ENCODE measurements at regions not wholly inside any gene's neighbourhood (a gene's known extent, or its start where the extent isn't known, plus 50 kb on each side); places are given as distances from the start of the nearest gene placed in this dataset.

DNA sequence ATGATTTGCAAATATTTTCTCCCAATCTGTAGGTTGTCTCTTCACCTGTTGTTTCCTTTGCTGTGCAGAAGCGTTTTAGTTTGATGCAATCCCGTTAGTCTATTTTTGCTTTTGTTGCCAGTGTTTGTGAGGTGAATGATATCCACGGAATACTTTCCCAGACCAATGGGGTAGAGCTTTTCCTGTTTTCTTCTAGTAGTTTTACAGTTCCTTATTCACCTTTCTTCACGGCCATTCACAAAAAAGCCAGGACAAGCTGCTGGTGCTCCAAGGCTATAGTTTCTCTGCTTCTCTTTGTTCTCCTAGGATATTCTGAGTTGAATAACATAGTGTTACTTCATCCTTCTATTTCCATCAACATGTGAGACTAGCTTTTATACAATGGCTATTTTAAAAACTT is 98.7 kb downstream of the UTP18 start:
- POLR2A ChIA-PET: no interaction called here
- SMC1A ChIA-PET (ENCODE audit: uncharacterized antibody, unreplicated experiment): no interaction called here

More for the DNA sequence above, 98.7 kb downstream of the UTP18 start:
- H3K4me3 ChIP-seq: no peak overlapping the region
- H3K4me1 ChIP-seq (ENCODE audit: control insufficient read depth, insufficient read depth, low read length): no peaks in the 10 kb centered on the region
- TF ChIP-seq SREBF2 (IDR thresholded peaks at IDR 0.05; ENCODE audit: low read length): no peak
- TF ChIP-seq, protein P1, sequence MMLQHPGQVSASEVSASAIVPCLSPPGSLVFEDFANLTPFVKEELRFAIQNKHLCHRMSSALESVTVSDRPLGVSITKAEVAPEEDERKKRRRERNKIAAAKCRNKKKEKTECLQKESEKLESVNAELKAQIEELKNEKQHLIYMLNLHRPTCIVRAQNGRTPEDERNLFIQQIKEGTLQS (IDR thresholded peaks at IDR 0.05; ENCODE audit: borderline replicate concordance, extremely low read depth, low read depth, low read length): no peak
- TF ChIP-seq, protein P2, sequence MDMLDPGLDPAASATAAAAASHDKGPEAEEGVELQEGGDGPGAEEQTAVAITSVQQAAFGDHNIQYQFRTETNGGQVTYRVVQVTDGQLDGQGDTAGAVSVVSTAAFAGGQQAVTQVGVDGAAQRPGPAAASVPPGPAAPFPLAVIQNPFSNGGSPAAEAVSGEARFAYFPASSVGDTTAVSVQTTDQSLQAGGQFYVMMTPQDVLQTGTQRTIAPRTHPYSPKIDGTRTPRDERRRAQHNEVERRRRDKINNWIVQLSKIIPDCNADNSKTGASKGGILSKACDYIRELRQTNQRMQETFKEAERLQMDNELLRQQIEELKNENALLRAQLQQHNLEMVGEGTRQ (IDR thresholded peaks at IDR 0.05; ENCODE audit: borderline replicate concordance, low read depth, low read length): no peak
- TF ChIP-seq CEBPB (IDR thresholded peaks at IDR 0.05; ENCODE audit: borderline replicate concordance in 1 of 2, low read depth in 2 of 2, low read length in 2 of 2): no peak
- TF ChIP-seq NFYB (IDR thresholded peaks at IDR 0.05; ENCODE audit: insufficient read depth, low read depth, low read length): no peak
- TF ChIP-seq ASH2L (IDR thresholded peaks at IDR 0.05; ENCODE audit: borderline replicate concordance, low read depth): no peak
- no peak for TF ChIP-seq SPI1 (IDR thresholded peaks at IDR 0.05; ENCODE audit: borderline replicate concordance, insufficient read depth, low read depth, low read length)
- no peak for TF ChIP-seq PAX5 (IDR thresholded peaks at IDR 0.05; ENCODE audit: borderline replicate concordance, low read depth, low read length)
- no peak for TF ChIP-seq ZNF622 (IDR thresholded peaks at IDR 0.05)
- TF ChIP-seq EZH2 (IDR thresholded peaks at IDR 0.05; ENCODE audit: borderline replicate concordance, control insufficient read depth, low read depth, low read length): no peak
- TF ChIP-seq PAX8 (IDR thresholded peaks at IDR 0.05): no peak
- TF ChIP-seq, protein P3, sequence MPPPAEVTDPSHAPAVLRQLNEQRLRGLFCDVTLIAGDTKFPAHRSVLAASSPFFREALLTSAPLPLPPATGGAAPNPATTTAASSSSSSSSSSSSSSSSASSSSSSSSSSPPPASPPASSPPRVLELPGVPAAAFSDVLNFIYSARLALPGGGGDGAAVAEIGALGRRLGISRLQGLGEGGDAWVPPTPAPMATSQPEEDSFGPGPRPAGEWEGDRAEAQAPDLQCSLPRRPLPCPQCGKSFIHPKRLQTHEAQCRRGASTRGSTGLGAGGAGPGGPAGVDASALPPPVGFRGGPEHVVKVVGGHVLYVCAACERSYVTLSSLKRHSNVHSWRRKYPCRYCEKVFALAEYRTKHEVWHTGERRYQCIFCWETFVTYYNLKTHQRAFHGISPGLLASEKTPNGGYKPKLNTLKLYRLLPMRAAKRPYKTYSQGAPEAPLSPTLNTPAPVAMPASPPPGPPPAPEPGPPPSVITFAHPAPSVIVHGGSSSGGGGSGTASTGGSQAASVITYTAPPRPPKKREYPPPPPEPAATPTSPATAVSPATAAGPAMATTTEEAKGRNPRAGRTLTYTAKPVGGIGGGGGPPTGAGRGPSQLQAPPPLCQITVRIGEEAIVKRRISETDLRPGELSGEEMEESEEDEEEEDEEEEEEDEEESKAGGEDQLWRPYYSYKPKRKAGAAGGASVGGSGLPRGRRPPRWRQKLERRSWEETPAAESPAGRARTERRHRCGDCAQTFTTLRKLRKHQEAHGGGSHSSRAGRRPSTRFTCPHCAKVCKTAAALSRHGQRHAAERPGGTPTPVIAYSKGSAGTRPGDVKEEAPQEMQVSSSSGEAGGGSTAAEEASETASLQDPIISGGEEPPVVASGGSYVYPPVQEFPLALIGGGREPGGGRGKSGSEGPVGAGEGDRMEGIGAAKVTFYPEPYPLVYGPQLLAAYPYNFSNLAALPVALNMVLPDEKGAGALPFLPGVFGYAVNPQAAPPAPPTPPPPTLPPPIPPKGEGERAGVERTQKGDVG (CRISPR knock-in tag; IDR thresholded peaks at IDR 0.05): no peak
- TF ChIP-seq, protein P4, sequence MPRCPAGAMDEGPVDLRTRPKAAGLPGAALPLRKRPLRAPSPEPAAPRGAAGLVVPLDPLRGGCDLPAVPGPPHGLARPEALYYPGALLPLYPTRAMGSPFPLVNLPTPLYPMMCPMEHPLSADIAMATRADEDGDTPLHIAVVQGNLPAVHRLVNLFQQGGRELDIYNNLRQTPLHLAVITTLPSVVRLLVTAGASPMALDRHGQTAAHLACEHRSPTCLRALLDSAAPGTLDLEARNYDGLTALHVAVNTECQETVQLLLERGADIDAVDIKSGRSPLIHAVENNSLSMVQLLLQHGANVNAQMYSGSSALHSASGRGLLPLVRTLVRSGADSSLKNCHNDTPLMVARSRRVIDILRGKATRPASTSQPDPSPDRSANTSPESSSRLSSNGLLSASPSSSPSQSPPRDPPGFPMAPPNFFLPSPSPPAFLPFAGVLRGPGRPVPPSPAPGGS (IDR thresholded peaks at IDR 0.05; ENCODE audit: borderline replicate concordance, insufficient read depth, low read depth, low read length, poor library complexity, severe bottlenecking): no peak
- TF ChIP-seq STAT3 (IDR thresholded peaks at IDR 0.05; ENCODE audit: low read depth, low read length): no peak
- no peak for TF ChIP-seq ATF7 (IDR thresholded peaks at IDR 0.05; ENCODE audit: low read depth)
- no peak for TF ChIP-seq CBFB (IDR thresholded peaks at IDR 0.05; ENCODE audit: low read depth)
- no peak for TF ChIP-seq ZNF24 (IDR thresholded peaks at IDR 0.05)
- TF ChIP-seq, protein P5, sequence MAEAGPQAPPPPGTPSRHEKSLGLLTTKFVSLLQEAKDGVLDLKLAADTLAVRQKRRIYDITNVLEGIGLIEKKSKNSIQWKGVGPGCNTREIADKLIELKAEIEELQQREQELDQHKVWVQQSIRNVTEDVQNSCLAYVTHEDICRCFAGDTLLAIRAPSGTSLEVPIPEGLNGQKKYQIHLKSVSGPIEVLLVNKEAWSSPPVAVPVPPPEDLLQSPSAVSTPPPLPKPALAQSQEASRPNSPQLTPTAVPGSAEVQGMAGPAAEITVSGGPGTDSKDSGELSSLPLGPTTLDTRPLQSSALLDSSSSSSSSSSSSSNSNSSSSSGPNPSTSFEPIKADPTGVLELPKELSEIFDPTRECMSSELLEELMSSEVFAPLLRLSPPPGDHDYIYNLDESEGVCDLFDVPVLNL (IDR thresholded peaks at IDR 0.05; ENCODE audit: low read depth, low read length): no peak
- TF ChIP-seq NR2C1 (IDR thresholded peaks at IDR 0.05): no peak
- TF ChIP-seq NR2F1 (conservative IDR thresholded peaks at IDR 0.05): no peak
- BruUV-seq (replicated peaks): no TSS peak
- no peak overlapping the region for H2AFZ ChIP-seq (ENCODE audit: control insufficient read depth, low read depth, low read length)
- no peaks in the 10 kb centered on the region for H4K20me1 ChIP-seq (ENCODE audit: control insufficient read depth, insufficient read depth)
- no peak overlapping the region for H3K27ac ChIP-seq (ENCODE audit: control insufficient read depth, insufficient read depth)
- FAIRE-seq: no peak
- ChIA-PET CTCF (interaction anchor here (0.6 to 1.5 kb wide), 3 partner anchors 13 to 103 kb away, joined by 3 to 5 read pairs (median 3); no protein-coding TSS in a partner anchor), RAD21 (ENCODE audit: unreplicated experiment) (no interaction called here)
- no peak overlapping the region for H3K9ac ChIP-seq (ENCODE audit: control insufficient read depth, insufficient read depth, low read length)
- in situ Hi-C loops (cut with MboI): no loop called here
- no peaks in the 10 kb centered on the region for H3K36me3 ChIP-seq (ENCODE audit: control insufficient read depth in 2 of 2, insufficient read depth in 2 of 2, low read length in 1 of 2)
- WGBS (ENCODE audit: insufficient coverage, insufficient replicate concordance, low lambda C conversion rate, missing lambda C conversion rate): 13% methylated on average over 4 of the region's 4 CpGs
- no peaks in the 10 kb centered on the region for H3K9me3 ChIP-seq (replicated peaks; ENCODE audit: control insufficient read depth, insufficient read depth, low read length)
- intact Hi-C loops (cut with micrococcal nuclease; ENCODE audit: unreplicated experiment): no loop called here
- no peak for ATAC-seq
- H3K27me3 ChIP-seq (replicated peaks in 1 of 2; ENCODE audit: control insufficient read depth in 2 of 2, insufficient read depth in 2 of 2, low read length in 1 of 2): peaks cover 0 to 1% of the 10 kb centered on the region in 2 experiments; a peak in 1 of 4 replicates
- DNase-seq (ENCODE audit: low read depth, low spot score): no peak
- H3K79me2 ChIP-seq (ENCODE audit: control insufficient read depth, insufficient read depth, low read length): no peaks in the 10 kb centered on the region
- no peak overlapping the region for H3K4me2 ChIP-seq (ENCODE audit: control insufficient read depth, insufficient read depth)

Measured in GM12878 (cell line).